KMS-11 (cell line): ENCODE measurements at regions not wholly inside any gene's neighbourhood (a gene's known extent, or its start where the extent isn't known, plus 50 kb on each side); places are given as distances from the start of the nearest gene placed in this dataset.
"Not testable (repeated sequence)": the region's sequence is repeated elsewhere in the genome, so short reads cannot be mapped to it uniquely, and the experiment has no call there.

ENCODE experiments used
- H2AFZ ChIP-seq: fragments of 200-600 bp; sonication (generic); 2 replicates; pipeline ENCODE4 v1.6.1; 2016; ENCODE audit warnings: antibody characterized with exemption, mixed run types, low read depth
- H3K27ac ChIP-seq: fragments of 200-600 bp; sonication (generic); 2 replicates; pipeline ENCODE4 v1.6.1; 2016; ENCODE audit warnings: mild to moderate bottlenecking, mixed run types
- H3K27me3 ChIP-seq: fragments of 200-600 bp; sonication (generic); 2 replicates; pipeline ENCODE4 v1.6.1; 2017; ENCODE audit warnings: mild to moderate bottlenecking, low read depth, mixed run types, moderate library complexity; ENCODE audit not compliant: insufficient read depth
- H3K36me3 ChIP-seq: fragments of 200-600 bp; sonication (generic); 2 replicates; pipeline ENCODE4 v1.6.1; 2017; ENCODE audit warnings: mild to moderate bottlenecking, mixed run types; ENCODE audit not compliant: insufficient read depth
- H3K4me1 ChIP-seq: fragments of 200-600 bp; sonication (generic); 2 replicates; pipeline ENCODE4 v1.6.1; 2016; ENCODE audit warnings: mild to moderate bottlenecking, low read depth, mixed run types; ENCODE audit not compliant: poor library complexity, severe bottlenecking
- H3K4me2 ChIP-seq: fragments of 200-600 bp; sonication (generic); 2 replicates; pipeline ENCODE4 v1.7.0; 2016; ENCODE audit warnings: mild to moderate bottlenecking, mixed run types
- H3K4me3 ChIP-seq: fragments of 200-600 bp; sonication (generic); IDR thresholded peaks from 2 replicates; pipeline ENCODE4 v1.6.1; 2017; ENCODE audit warnings: low read depth, low read length, mixed read lengths; ENCODE audit not compliant: insufficient read depth
- H3K79me2 ChIP-seq: fragments of 200-600 bp; sonication (generic); 2 replicates; pipeline ENCODE4 v1.6.1; 2016; ENCODE audit warnings: low read depth, mixed run types; ENCODE audit not compliant: insufficient read depth
- H3K9ac ChIP-seq: fragments of 200-600 bp; sonication (generic); 2 replicates; pipeline ENCODE4 v1.6.1; 2016; ENCODE audit warnings: mild to moderate bottlenecking, mixed run types
- H4K20me1 ChIP-seq: fragments of 200-600 bp; sonication (generic); 2 replicates; pipeline ENCODE4 v1.6.1; 2016; ENCODE audit warnings: mild to moderate bottlenecking, mixed run types; ENCODE audit not compliant: insufficient read depth
- CTCF ChIP-seq: fragments of 200-600 bp; sonication (generic); conservative IDR thresholded peaks from 2 replicates; pipeline ENCODE4 v1.6.1; 2017; ENCODE audit warnings: low read depth, mild to moderate bottlenecking, antibody characterized with exemption, low read length, moderate library complexity, mixed read lengths

DNA sequence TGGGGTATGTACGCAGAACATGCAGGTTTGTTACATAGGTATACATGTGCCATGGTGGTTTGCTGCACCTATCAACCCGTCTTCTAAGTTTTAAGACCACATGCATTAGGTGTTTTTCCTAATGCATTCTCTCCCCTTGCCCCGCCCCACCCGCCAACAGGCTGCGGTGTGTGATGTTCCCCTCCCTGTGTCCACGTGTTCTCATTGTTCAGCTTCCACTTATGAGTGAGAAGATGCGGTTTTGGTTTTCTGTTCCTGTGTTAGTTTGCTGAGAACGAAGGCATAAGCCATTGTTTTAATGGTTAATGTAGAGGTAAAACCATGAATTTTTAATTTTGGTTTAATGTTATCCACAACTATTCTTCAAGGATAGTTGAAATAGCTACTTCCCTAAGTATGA, 346.8 kb upstream of the EPHA6 start:
- Histone ChIP-seq H3K4me1 (peaks cover 12% of the 10 kb centered on the region), H4K20me1 (no peaks in the 10 kb centered on the region), H3K27ac (no peak overlapping the region), H2AFZ (no peak overlapping the region), H3K79me2 (no peaks in the 10 kb centered on the region), H3K4me2 (no peak overlapping the region), H3K36me3 (no peaks in the 10 kb centered on the region), H3K4me3 (no peak overlapping the region), H3K27me3 (no peaks in the 10 kb centered on the region), H3K9ac (no peak overlapping the region)
- TF ChIP-seq CTCF = no peak

DNA sequence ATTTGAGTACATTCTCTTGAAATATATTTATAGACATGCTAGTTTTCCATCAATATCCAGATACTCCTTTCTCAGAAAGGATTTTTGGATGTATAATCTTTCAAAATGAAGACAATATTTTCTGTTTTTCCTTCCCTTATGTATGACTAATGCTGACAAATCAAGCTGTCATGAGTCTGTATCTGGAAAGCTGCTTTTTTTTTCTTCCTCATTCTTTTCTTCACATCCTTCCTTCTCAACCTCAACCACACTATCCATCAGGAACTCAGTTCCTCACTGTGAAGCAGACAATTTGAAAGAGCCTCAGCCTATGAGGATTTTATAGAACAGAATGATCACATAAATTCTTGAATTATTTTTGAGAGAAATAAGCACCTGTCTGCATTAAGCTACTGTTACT, 335.9 kb upstream of the EPHA6 start:
- no peaks in the 10 kb centered on the region for H3K79me2 ChIP-seq
- H2AFZ ChIP-seq = no peak overlapping the region
- H3K36me3 ChIP-seq = no peaks in the 10 kb centered on the region
- no peak overlapping the region for H3K9ac ChIP-seq
- H3K27ac ChIP-seq = no peak overlapping the region
- H4K20me1 ChIP-seq = no peaks in the 10 kb centered on the region
- H3K4me2 ChIP-seq = no peak overlapping the region
- no peak for TF ChIP-seq CTCF
- no peaks in the 10 kb centered on the region for H3K4me1 ChIP-seq
- no peak overlapping the region for H3K4me3 ChIP-seq
- H3K27me3 ChIP-seq = no peaks in the 10 kb centered on the region

- H3K4me3 ChIP-seq = no peak overlapping the region
- TF ChIP-seq CTCF = no peak
- no peak overlapping the region for H3K9ac ChIP-seq
- no peaks in the 10 kb centered on the region for H3K36me3 ChIP-seq
- no peak overlapping the region for H2AFZ ChIP-seq
- no peaks in the 10 kb centered on the region for H3K79me2 ChIP-seq
- no peak overlapping the region for H3K27ac ChIP-seq
- no peaks in the 10 kb centered on the region for H4K20me1 ChIP-seq
- no peak overlapping the region for H3K4me2 ChIP-seq
- H3K27me3 ChIP-seq = no peaks in the 10 kb centered on the region
- no peaks in the 10 kb centered on the region for H3K4me1 ChIP-seq
These were observed 333.5 kb upstream of the EPHA6 start for GRCh38 chr3:96480881-96481280.

DNA sequence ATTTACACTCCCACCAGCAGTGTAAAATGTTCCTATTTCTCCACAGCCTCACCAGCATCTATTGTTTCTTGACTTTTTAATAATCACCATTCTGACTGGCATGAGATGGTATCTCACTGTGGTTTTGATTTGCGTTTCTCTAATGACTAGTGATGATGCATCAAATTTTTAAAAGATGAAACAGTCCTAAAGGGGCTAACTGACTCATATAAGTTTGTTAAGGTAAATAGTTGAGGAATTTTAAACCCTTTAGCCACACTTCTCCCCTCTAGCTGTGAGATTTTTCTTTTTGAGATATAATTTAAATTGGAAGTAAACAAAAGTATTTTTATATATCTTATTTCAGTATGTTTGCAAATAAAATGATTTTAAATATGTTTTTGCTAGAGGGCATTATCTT, 331.2 kb upstream of the EPHA6 start:
- not testable (repeated sequence) for H3K4me1 ChIP-seq, H2AFZ ChIP-seq, H3K4me2 ChIP-seq, H3K4me3 ChIP-seq, H3K9ac ChIP-seq, H3K79me2 ChIP-seq, H3K27me3 ChIP-seq, H3K36me3 ChIP-seq, H3K27ac ChIP-seq, H4K20me1 ChIP-seq

- no peak for TF ChIP-seq CTCF
- no peaks in the 10 kb centered on the region for H3K36me3 ChIP-seq
- H3K4me1 ChIP-seq = no peaks in the 10 kb centered on the region
- H2AFZ ChIP-seq = no peak overlapping the region
- H3K4me3 ChIP-seq = no peak overlapping the region
- H3K79me2 ChIP-seq = no peaks in the 10 kb centered on the region
- H4K20me1 ChIP-seq = no peaks in the 10 kb centered on the region
- no peak overlapping the region for H3K27ac ChIP-seq
- no peak overlapping the region for H3K4me2 ChIP-seq
- H3K9ac ChIP-seq = no peak overlapping the region
- H3K27me3 ChIP-seq = no peaks in the 10 kb centered on the region
These were observed 330.6 kb upstream of the EPHA6 start for GRCh38 chr3:96483781-96484180.
